ENCODE measurements at regions not wholly inside any gene's neighbourhood (a gene's known extent, or its start where the extent isn't known, plus 50 kb on each side); places are given as distances from the start of the nearest gene placed in this dataset.

GRCh38 chr21:18951271-18952038 is 547.9 kb upstream of the TMPRSS15 start:
- peak; percentile 65 for DNase-seq (ENCODE audit: low read depth, low spot score)

GRCh38 chr21:18954441-18954844 is 550.9 kb upstream of the TMPRSS15 start:
- DNase-seq (ENCODE audit: low read depth, low spot score) = no peak

GRCh38 chr21:18959817-18960216 is 556.2 kb upstream of the TMPRSS15 start:
- no peak for DNase-seq (ENCODE audit: low read depth, low spot score)

GRCh38 chr21:18960306-18960705 is 556.7 kb upstream of the TMPRSS15 start:
- no peak for DNase-seq (ENCODE audit: low read depth, low spot score)

- DNase-seq (ENCODE audit: low read depth, low spot score) = no peak
Observed at GRCh38 chr21:18970416-18970815, 566.8 kb upstream of the TMPRSS15 start.

- DNase-seq (ENCODE audit: low read depth, low spot score) = no peak
Observed at GRCh38 chr21:18970941-18971340, 567.4 kb upstream of the TMPRSS15 start.

- no peak for DNase-seq (ENCODE audit: low read depth, low spot score)
Observed at GRCh38 chr21:18985584-18985983, 582.0 kb upstream of the TMPRSS15 start.

- DNase-seq (ENCODE audit: low read depth, low spot score) = no peak
Observed at GRCh38 chr21:18986197-18986596, 582.6 kb upstream of the TMPRSS15 start.

GRCh38 chr21:18987520-18988026 is 584.0 kb upstream of the TMPRSS15 start:
- DNase-seq (ENCODE audit: low read depth, low spot score) = peak; percentile 3

- DNase-seq (ENCODE audit: low read depth, low spot score) = no peak
Observed at GRCh38 chr21:18989953-18990495, 586.4 kb upstream of the TMPRSS15 start.

- DNase-seq (ENCODE audit: low read depth, low spot score) = no peak
Observed at GRCh38 chr21:18991846-18992245, 588.3 kb upstream of the TMPRSS15 start.

GRCh38 chr21:19010251-19010650 is 606.7 kb upstream of the TMPRSS15 start:
- no peak for DNase-seq (ENCODE audit: low read depth, low spot score)

GRCh38 chr21:19010996-19011395 is 607.4 kb upstream of the TMPRSS15 start:
- no peak for DNase-seq (ENCODE audit: low read depth, low spot score)

GRCh38 chr21:19011451-19011850 is 607.9 kb upstream of the TMPRSS15 start:
- DNase-seq (ENCODE audit: low read depth, low spot score) = no peak

GRCh38 chr21:19013916-19014315 is 610.3 kb upstream of the TMPRSS15 start:
- DNase-seq (ENCODE audit: low read depth, low spot score) = no peak

GRCh38 chr21:19018529-19018928 is 614.9 kb upstream of the TMPRSS15 start:
- DNase-seq (ENCODE audit: low read depth, low spot score) = no peak

- DNase-seq (ENCODE audit: low read depth, low spot score) = no peak
Observed at GRCh38 chr21:19022978-19023377, 619.4 kb upstream of the TMPRSS15 start.

- DNase-seq (ENCODE audit: low read depth, low spot score) = no peak
Observed at GRCh38 chr21:19026911-19027310, 623.3 kb upstream of the TMPRSS15 start.

GRCh38 chr21:19029816-19030215 is 626.2 kb upstream of the TMPRSS15 start:
- no peak for DNase-seq (ENCODE audit: low read depth, low spot score)

- DNase-seq (ENCODE audit: low read depth, low spot score) = no peak
Observed at GRCh38 chr21:19031953-19032352, 628.4 kb upstream of the TMPRSS15 start.

GRCh38 chr21:19034041-19034440 is 630.5 kb upstream of the TMPRSS15 start:
- no peak for DNase-seq (ENCODE audit: low read depth, low spot score)

- no peak for DNase-seq (ENCODE audit: low read depth, low spot score)
Observed at GRCh38 chr21:19034560-19034959, 631.0 kb upstream of the TMPRSS15 start.

GRCh38 chr21:19045876-19046275 is 642.3 kb upstream of the TMPRSS15 start:
- DNase-seq (ENCODE audit: low read depth, low spot score) = no peak

Data from ELF-1 (cell line).